ENCODE measurements at regions not wholly inside any gene's neighbourhood (a gene's known extent, or its start where the extent isn't known, plus 50 kb on each side); places are given as distances from the start of the nearest gene placed in this dataset.

DNA sequence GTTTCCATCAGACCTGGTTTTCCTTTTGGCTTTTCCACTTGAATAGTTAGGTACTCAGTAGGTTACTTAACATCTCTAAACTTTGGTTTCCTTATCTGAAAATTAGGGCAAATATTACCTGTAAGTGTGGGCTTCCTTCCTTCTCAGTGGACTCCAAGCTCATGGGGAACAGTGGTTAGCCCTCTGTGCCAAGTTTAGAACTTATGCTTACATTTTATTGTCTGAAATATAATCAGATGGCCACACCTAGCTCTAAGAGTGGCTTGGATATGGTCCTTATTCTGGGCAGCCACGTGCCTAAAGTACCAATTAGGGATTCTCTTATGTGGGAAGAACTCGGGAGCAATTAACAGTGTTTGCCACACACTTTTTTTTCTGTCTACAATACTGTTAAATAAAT, 133.9 kb downstream of the UCHL1 start:
- DNase-seq (ENCODE audit: low spot score) = no peak

DNA sequence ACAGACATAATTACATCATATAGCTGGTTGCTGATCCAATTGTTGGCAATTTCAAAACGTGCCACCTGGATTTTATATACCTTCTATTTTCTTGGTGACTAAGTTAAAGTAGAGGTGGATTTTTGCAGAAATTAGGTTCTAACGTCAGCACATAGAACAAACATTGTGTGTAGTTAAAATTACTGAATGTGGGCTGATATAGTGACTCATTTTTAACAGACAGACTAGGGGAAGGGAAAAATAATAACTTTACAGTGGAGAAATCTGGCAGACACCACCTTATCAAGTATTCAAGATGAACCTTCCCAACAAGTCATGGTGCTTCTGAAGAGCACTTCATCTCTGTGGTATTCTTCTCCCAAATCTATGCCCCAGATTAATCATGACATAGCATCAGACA, 134.5 kb downstream of the UCHL1 start:
- no peak for DNase-seq (ENCODE audit: low spot score)

GRCh38 chr4:41394481-41394894, 137.8 kb downstream of the UCHL1 start:
- no peak for DNase-seq (ENCODE audit: low spot score)

DNA sequence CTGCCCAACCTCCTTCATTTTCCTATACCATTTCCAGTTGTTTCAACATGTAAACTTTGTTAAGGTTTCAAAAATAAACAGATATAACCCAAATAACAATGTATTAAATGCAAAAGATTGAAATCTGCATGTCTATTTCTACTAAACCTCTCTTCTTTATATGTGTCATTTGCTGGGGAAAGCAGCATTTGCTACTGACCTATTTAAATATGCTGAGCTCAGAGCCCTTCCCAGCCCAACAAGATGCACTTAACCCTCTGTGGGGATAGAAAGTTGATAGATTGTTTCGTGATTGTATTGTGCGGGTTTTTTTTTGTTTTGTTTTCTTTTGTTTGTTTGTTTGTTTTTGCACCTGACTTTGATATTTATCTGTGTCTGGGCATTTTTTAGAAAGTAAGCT, 139.5 kb downstream of the UCHL1 start:
- DNase-seq (ENCODE audit: low spot score) = no peak

DNA sequence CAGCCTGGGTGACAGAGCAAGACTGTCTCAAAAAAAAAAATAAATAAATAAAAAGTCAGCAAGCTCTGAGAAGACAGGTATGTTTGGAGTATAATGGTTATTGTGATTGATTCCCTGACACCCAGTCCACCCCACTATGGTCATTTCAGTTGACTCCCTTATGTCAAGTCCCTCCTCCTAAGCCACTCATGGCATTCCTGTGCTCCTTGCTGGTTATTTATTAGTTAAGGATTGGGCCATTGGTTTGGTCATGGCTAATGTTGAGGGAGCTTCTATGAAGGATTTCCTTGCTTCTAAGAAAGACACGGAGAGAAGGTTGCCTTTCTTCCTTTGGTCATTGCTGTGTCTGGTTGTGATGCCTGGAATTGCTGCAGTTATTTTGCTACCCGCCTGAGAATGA, 140.1 kb downstream of the UCHL1 start:
- DNase-seq (ENCODE audit: low spot score) = no peak

GRCh38 chr4:41399231-41399630, 138.7 kb upstream of the LIMCH1 start:
- DNase-seq (ENCODE audit: low spot score) = no peak

DNA sequence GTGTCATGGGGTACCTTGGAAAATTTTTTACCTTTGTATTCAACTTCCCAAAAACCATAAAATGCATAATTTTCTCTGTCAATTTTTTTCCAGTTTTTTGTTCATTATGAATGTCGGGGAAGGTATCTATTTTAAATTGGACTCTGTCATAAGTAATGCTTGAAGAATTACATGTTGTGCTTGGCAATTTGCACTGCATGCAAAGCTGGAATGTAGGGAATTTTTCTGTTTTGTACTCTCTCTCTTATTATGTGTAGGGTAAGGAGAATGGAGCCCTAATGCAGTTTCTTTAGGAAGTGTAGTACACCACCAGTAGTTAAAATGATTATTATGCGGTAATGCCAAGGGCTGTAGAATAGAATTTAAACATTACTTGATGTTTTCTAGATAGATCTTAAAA, 137.7 kb upstream of the LIMCH1 start:
- DNase-seq (ENCODE audit: low spot score) = no peak

DNA sequence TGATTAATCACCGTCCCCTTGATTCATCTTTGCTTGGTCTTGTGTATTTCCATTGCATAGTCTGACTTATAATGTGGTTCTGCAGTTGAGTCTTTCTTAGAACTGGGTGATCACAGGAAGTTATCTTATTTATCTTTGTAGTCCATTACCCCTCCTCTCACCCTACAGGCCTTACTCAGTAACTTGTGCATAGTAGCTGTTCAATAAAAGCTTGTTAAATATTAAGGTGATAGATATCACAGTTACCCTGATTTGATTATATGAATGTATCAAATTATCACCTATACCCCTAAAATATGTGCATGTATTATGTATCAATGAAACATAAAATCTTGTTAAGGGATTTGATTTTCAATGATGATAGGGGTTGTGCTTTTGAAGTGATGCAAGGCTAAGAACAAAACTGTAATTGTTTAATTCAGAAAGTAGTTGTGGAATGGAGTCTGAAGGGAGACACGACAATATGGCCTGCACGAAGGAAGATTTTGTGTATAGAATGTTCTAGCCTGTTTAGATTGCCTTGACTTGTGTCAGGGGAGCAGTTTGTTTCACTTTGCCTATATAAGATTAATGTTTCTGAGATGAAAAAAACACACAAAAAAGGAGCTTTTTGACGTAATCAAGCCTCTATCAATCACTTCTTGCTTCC, 132.4 kb upstream of the LIMCH1 start:
- DNase-seq (ENCODE audit: low spot score) = no peak

- DNase-seq (ENCODE audit: low spot score) = no peak
Measured at GRCh38 chr4:41406113-41406516, 131.8 kb upstream of the LIMCH1 start.

DNA sequence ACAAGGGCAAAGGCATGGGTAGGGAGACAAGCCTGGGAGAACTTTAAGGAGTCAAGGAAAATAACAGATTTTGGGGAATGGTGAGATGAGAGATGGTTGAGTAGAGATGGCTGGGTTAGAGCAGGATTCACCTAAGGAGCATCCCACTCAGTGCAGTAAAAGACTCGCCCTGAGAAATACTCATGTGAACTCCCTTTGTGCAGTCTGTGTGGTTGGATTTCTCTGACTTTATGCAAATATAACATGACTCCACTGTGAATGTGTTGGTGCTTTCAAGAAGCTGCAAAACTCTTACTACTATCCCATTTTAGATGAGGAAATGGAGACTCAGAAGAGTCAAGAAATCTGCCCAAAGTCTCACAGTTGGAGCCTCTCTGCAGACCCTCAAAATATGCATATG, 129.8 kb upstream of the LIMCH1 start:
- DNase-seq (ENCODE audit: low spot score) = no peak

GRCh38 chr4:41408859-41409593, 128.9 kb upstream of the LIMCH1 start:
- DNase-seq (ENCODE audit: low spot score) = no peak

GRCh38 chr4:41409594-41409895, 128.4 kb upstream of the LIMCH1 start:
- DNase-seq (ENCODE audit: low spot score) = no peak

DNA sequence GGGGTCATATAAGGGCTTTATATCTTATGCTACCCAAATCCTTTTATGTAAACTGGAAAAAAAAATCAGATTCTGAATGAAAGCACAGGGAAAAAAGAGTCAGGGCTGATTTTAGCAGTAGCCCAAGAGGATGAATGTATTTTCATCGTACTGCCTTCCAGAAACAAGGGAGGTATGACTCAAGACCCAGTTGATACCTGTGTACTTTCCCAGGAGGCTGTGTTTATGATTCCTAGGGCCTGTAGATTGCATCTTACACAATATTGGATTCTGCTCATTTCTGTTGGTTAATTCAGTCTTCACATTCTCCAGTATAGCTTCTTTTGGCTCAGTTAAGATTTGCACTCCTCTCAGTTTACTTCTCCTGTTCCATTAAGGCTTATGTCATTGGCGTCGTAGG, 127.9 kb upstream of the LIMCH1 start:
- no peak for DNase-seq (ENCODE audit: low spot score)

DNA sequence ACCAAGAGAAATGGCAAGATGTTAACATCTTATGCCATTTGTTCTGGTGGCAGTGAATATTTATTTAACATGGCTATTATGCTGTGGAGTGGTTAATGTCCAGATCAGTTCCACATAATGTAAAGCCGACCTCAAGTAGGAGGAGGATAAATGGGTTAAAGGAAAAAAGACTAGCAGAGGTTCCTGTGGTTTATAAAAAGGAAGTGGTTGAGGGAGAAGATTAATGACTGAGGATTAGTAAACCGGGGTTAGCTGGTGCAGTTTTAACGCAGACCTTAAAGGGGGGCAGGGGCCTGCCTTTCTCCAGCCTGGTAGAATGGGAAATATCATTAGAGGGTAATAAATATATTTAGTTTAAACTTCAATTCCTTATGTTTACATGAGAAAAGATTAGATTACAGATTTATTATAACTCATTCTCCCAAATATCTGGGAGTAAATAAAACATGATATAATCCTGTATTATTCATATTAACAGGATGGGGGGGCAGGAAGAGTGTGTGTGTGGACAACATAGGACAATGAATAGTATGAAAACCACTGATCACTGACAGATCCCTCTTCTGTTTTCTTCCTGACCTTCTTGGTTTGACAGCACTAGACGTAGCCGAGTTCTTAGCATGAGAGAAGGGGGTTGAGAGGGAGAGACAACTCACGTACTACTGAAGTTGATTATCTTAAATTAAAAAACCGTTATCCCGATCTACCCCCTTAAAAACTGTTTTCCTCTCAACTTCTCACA, 124.1 kb upstream of the LIMCH1 start:
- peak; percentile 50 for DNase-seq (ENCODE audit: low spot score)

GRCh38 chr4:41414412-41414779, 123.6 kb upstream of the LIMCH1 start:
- DNase-seq (ENCODE audit: low spot score) = no peak

DNA sequence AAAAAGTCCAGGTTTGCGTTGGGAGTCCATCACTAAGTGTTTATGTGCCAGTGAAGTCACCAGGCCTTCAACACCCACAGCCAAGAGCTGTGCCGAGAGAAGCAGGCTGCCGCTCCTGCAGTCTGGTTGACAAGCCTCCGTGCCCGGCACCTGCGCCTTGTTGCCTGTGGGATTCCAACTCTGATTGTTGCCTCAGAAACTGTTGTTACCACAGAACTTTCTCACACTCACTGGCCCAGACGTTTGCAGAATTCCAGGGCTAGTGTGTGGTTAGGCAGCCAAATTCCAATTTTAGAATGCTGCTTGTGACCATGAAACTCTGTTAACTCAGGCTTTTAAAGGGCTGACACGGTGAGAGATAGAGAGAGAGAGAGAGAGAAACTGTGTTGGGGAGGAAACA, 119.5 kb upstream of the LIMCH1 start:
- DNase-seq (ENCODE audit: low spot score) = no peak

- no peak for DNase-seq (ENCODE audit: low spot score)
Measured at GRCh38 chr4:41420541-41420940, 117.4 kb upstream of the LIMCH1 start.

DNA sequence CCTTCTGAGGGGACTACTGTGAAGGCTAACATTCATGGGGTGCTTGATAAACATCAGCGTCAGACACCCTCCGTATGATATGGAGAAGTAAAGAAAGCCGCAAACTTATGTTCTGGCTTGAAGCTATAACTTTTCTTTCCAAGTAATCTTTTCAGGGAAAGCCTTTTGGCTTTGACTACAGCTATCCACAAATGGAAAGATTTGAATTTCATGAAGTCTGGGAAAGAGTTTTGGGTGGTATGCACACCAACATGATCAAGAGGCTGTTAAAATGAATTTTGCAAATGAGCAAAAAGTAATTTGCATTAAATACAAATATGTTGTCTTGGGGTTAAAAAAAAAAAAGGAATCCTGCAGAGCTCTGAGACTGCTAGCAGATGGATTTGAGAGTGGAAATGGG, 114.8 kb upstream of the LIMCH1 start:
- no peak for DNase-seq (ENCODE audit: low spot score)

- DNase-seq (ENCODE audit: low spot score) = no peak
Measured at GRCh38 chr4:41424522-41424921, 113.4 kb upstream of the LIMCH1 start.

DNA sequence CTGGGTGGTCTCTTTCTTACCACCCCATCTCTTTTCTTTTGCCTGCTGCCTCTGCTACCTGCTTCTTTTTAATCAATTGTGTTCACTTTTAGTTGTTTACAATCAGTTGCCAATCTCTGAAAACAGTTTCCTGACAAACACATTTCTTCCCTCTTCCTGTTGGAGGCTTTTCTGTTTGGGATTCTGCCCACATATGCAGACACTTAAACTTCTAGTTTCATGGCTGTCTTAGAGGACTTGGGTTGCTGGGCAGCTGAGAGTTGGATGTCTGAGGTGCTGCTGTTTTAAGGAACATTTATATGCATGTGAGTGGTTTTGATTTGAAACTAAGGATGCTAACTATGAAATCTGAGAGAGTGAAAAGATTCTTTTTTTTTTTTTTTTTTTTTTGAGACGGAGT, 112.3 kb upstream of the LIMCH1 start:
- DNase-seq (ENCODE audit: low spot score) = no peak

- DNase-seq (ENCODE audit: low spot score) = no peak
Measured at GRCh38 chr4:41426539-41426938, 111.4 kb upstream of the LIMCH1 start.

DNA sequence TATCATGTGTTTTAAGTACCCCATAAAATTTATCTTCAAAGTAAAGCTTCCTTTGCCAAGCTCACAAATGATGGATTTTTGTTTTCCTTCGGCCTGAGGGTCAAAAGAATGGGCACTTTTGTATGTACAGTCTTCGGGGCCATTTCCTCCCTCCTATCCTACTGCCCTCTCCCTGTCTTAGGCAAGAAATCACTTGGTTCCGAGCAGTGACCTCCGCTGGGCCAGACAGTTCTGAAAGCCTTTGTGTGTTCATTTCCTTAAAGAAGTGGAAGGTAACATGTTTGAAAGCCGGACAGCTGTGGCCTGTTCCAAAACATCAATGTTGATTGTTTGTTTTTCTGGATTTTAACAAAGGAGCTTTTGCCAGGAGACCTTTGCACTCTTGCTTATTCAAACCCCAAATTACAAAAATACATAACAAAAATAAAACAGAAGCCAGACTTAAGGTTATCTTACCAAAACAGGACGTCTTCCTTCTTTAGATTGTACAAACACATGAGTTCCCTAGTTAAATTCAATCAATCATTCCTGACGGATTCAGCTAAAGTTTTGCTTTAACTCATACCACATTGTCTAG, 110.6 kb upstream of the LIMCH1 start:
- DNase-seq (ENCODE audit: low spot score) = no peak

GRCh38 chr4:41427931-41428600, 109.9 kb upstream of the LIMCH1 start:
- DNase-seq (ENCODE audit: low spot score) = peak; percentile 39

All from D341Med (cell line).